ENCODE measurements at regions not wholly inside any gene's neighbourhood (a gene's known extent, or its start where the extent isn't known, plus 50 kb on each side); places are given as distances from the start of the nearest gene placed in this dataset.

DNA sequence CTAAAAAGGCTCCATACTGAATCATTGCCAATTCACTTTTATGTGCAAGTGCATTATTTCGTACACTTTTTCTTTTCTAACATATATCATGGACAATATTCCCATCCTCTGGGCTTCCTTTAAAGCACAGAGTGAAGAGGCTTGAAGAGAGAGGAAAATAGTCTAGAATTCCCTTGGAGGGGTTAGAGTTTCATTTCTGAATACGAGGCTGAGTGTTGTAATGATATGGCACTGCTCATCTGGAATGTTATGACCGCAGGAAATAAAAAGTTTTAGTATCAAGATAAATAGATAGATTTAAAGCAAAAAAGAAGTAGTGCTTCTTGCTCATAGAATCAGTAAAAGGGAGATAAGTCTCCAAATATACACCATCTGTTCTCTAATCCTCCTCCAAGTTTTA is 412.3 kb upstream of the SLITRK1 start:
- H3K27ac ChIP-seq, result no peak overlapping the region
- TF ChIP-seq, protein P1, sequence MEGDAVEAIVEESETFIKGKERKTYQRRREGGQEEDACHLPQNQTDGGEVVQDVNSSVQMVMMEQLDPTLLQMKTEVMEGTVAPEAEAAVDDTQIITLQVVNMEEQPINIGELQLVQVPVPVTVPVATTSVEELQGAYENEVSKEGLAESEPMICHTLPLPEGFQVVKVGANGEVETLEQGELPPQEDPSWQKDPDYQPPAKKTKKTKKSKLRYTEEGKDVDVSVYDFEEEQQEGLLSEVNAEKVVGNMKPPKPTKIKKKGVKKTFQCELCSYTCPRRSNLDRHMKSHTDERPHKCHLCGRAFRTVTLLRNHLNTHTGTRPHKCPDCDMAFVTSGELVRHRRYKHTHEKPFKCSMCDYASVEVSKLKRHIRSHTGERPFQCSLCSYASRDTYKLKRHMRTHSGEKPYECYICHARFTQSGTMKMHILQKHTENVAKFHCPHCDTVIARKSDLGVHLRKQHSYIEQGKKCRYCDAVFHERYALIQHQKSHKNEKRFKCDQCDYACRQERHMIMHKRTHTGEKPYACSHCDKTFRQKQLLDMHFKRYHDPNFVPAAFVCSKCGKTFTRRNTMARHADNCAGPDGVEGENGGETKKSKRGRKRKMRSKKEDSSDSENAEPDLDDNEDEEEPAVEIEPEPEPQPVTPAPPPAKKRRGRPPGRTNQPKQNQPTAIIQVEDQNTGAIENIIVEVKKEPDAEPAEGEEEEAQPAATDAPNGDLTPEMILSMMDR (conservative IDR thresholded peaks at IDR 0.05), result no peak

DNA sequence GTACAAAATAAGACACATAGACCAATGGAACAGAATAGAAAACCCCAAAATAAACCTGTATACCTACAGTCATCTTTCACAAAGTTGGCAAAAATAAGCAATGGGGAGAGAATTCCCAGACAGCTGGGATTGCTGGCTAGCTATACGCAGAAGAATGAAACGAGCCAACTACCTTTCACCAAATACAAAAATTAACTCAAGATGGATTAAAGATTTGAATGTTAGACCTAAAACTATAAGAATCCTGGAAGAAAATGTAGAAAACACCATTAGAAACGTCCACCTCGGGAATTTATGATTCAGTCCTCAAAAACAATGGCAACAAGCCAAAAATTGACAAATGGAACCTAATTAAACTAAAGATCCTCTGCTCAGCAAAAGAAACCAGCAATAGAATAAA is 408.1 kb upstream of the SLITRK1 start:
- TF ChIP-seq, protein P1 (conservative IDR thresholded peaks at IDR 0.05), result no peak
- H3K27ac ChIP-seq, result no peak overlapping the region

DNA sequence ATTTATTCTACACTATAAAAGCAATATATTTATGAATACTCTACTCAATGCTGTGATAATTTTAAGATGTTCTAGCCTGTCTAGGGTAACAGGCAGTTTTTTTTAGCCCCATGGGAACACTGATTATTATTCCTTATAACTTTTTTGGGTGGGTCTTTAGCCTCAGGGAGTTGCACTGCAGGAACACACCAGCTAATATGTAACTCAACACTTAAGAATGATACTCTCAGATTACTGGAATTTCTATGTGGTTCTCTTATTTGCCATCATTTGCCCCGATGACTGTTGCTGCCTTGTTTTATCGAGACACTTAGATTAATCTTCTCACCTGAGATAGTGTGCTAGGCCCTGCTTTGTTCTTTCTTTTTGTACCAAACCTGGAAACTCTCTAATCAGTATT is 396.9 kb upstream of the SLITRK1 start:
- H3K27ac ChIP-seq, result no peak overlapping the region
- TF ChIP-seq, protein P1 (conservative IDR thresholded peaks at IDR 0.05), result no peak

DNA sequence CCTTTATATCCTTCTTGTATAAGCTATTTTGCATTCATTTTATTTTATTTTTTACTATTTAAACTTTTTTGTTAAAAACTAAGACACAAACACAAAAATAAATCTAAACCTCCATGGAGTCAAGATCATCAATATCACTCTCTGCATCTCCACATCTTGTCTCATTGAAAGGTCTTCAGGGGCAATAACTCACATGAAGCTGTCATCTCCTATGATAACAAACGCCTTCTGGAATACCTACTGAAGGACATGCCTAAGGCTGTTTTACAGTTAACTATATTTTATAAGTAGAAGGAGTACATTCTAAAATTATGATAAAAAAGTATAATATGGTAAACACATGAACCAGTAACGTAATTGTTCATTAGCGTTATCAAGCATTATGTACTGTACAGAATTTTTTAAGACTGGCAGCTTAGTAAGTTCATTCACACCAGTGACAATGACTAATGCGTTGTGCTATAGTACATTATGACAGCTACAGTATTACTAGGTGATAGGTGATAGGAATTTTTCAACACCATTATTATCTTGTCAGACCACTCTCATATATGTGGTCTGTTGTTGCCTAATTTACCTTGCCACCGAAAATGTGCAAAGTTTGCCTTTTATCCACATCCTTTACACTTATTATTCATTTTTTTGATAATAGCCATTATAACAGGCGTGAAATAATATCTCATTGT is 390.7 kb upstream of the SLITRK1 start:
- TF ChIP-seq, protein P1 (conservative IDR thresholded peaks at IDR 0.05), result no peak
- no peak overlapping the region for H3K27ac ChIP-seq

DNA sequence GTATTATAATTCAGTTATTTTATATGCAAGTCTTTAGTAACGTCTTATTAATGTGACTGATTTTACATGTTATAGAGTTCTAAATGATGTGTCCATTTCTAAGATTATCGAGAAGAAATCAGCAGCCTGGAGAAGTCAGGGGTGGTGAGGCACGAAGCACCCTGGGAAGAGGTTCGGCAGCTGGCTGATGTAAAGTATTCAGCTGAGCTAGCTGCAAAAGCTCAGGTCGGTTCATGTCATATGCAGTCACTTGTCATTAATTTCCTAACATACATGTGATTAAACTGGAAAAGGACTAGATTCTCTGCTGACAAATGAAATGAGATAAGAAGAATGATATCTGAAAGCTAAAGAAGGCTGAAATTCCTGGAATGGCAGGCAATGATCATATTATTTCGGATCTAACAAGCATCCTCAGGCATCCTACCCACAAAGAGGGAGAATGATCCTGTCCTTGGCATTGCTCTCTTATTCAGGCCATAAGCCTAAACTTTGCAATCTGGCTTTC is 383.0 kb upstream of the SLITRK1 start:
- no peak overlapping the region for H3K27ac ChIP-seq
- TF ChIP-seq, protein P1 (conservative IDR thresholded peaks at IDR 0.05), result no peak

DNA sequence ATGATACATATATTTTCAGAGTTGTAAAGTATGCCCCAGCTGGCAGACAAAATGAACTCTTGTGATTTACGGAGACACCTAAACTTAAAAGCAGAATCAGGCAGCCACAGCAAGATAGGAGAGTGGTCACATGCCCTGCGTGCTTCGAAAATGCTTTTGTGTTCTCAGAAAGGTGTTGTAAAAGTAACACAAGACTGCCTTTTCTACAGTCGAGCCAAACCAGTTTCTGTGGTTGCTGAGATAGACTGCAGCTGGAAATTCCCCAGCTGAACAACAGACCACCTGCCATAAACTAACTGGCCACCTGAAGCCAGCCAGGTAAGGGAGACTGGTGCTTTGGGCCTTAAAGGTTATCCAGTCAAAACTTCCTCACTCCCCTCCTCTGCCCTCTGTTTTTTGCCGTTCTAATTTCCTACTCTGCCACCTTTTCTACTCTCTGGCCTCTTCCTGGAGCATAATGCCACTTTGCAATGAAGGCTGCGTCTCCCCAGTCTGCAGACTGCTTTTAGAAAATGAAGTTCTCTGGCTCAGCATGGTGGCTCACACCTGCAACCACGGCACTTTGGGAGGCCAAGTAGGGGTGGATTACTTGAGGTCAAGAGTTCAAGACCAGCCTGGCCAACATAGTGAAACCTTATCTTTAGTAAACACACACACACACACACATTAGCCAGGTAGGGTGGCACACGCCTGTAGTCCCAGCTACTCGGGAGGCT is 381.2 kb upstream of the SLITRK1 start:
- TF ChIP-seq, protein P1 (conservative IDR thresholded peaks at IDR 0.05), result no peak
- H3K27ac ChIP-seq, result no peak overlapping the region

DNA sequence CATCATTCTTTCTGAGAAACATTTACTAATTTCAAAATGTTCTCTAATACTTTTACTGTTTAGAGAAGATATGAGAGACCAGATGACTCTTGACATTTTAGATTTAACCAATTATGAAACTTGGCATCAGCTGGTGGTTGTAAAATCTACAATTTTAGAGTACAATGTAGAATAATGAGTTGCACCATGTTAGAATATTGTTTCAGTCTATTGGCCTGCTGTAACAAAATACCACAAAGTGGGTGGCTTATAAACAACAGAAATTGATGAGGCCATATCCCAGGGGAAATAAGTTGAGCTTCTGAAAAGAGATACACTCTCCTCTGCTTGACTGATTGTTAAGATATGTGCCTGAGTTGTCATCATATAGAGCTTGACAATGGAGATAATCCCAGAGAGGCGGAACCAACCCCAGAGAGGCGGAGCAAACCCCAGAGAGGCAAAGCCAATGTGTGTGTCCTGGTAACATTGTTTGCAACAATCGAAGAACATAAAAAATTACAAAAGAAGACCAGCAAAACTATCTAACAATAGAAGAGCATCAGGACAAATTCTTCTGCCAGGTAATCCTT is 373.0 kb upstream of the SLITRK1 start:
- H3K27ac ChIP-seq, result no peak overlapping the region
- TF ChIP-seq, protein P1 (conservative IDR thresholded peaks at IDR 0.05), result no peak

All from VCaP (cell line).